ENCODE measurements at regions not wholly inside any gene's neighbourhood (a gene's known extent, or its start where the extent isn't known, plus 50 kb on each side); places are given as distances from the start of the nearest gene placed in this dataset.

- Histone ChIP-seq H3K9me3 (no peaks in the 10 kb centered on the region), H3K4me3 (ENCODE audit: control insufficient read depth in 1 of 2, extremely low read depth in 1 of 2, low read length in 1 of 2) (no peak overlapping the region), H3K27me3 (replicated peaks in 1 of 2; ENCODE audit: control insufficient read depth in 2 of 2, extremely low read depth in 1 of 2, insufficient read depth in 2 of 2, low read length in 1 of 2) (peaks cover 0 to 46% of the 10 kb centered on the region in 2 experiments), H3K36me3 (ENCODE audit: control insufficient read depth in 2 of 2, extremely low read depth in 1 of 2, insufficient read depth in 1 of 2, low read length in 1 of 2) (no peaks in the 10 kb centered on the region), H3K27ac (ENCODE audit: low read length) (no peak overlapping the region), H3K4me1 (ENCODE audit: control insufficient read depth in 1 of 2, extremely low read depth in 1 of 2, insufficient read depth in 2 of 2, low read length in 2 of 2) (peaks cover 0 to 12% of the 10 kb centered on the region in 2 experiments)
- Mint-ChIP-seq H3K27me3 (peaks cover 29 to 43% of the 10 kb centered on the region in 2 donors), H3K4me3 (no peak overlapping the region), H3K9me3 (no peaks in the 10 kb centered on the region), H3K36me3 (no peaks in the 10 kb centered on the region), H3K4me1 (peaks cover 11 to 18% (median 14%) of the 10 kb centered on the region in 3 donors), H3K27ac (no peak overlapping the region)
- WGBS (ENCODE audit: insufficient coverage): no CpG with 5 or more reads among the region's 1 CpG
- POLR2A ChIA-PET: no interaction called here
- no peak for DNase-seq
- no peak for ATAC-seq (replicated peaks in 1 of 4)
- CTCF ChIA-PET: no interaction called here
Measured at GRCh38 chr11:64492561-64492960, 63.2 kb upstream of the SLC22A11 start.

DNA sequence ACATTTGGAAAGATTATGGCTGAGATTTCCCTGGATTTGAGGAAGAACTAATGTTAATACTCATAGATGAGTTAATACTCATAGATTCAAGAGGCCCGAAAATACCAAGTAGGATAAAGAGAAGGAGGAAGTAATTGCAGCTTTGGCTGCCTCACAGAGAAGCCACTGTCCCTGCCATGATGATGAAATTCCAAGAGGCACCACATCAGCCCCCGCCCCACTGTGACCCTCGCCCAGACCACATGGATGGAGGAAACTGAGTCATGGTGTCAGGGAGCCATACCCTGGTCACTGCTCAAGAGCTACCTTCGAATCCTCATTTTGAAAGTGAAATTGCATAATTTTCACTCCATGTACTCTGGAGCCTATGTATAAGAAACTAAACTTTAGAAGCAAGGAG, 57.6 kb upstream of the SLC22A11 start:
- DNase-seq: no peak
- H3K27me3 ChIP-seq (replicated peaks in 1 of 2; ENCODE audit: control insufficient read depth in 2 of 2, extremely low read depth in 1 of 2, insufficient read depth in 2 of 2, low read length in 1 of 2): peaks cover 0 to 40% of the 10 kb centered on the region in 2 experiments
- ChIA-PET POLR2A (no interaction called here), CTCF (no interaction called here)
- ATAC-seq (replicated peaks in 1 of 4): no peak
- H3K4me1 ChIP-seq (ENCODE audit: control insufficient read depth in 1 of 2, extremely low read depth in 1 of 2, insufficient read depth in 2 of 2, low read length in 2 of 2): no peaks in the 10 kb centered on the region
- no peaks in the 10 kb centered on the region for H3K36me3 Mint-ChIP-seq
- no peak overlapping the region for H3K27ac Mint-ChIP-seq
- H3K9me3 ChIP-seq: no peaks in the 10 kb centered on the region
- peaks cover 22 to 26% of the 10 kb centered on the region in 2 donors for H3K27me3 Mint-ChIP-seq
- H3K9me3 Mint-ChIP-seq: no peaks in the 10 kb centered on the region
- H3K36me3 ChIP-seq (ENCODE audit: control insufficient read depth in 2 of 2, extremely low read depth in 1 of 2, insufficient read depth in 1 of 2, low read length in 1 of 2): no peaks in the 10 kb centered on the region
- WGBS (ENCODE audit: insufficient coverage): no CpG with 5 or more reads among the region's 4 CpGs
- H3K4me1 Mint-ChIP-seq: no peaks in the 10 kb centered on the region
- H3K4me3 Mint-ChIP-seq: no peak overlapping the region
- no peak overlapping the region for H3K4me3 ChIP-seq (ENCODE audit: control insufficient read depth in 1 of 2, extremely low read depth in 1 of 2, low read length in 1 of 2)
- no peak overlapping the region for H3K27ac ChIP-seq (ENCODE audit: low read length)

- Mint-ChIP-seq H3K4me1 (no peaks in the 10 kb centered on the region), H3K9me3 (peaks cover 1 to 2% (median 1%) of the 10 kb centered on the region in 3 donors), H3K27ac (no peak overlapping the region), H3K4me3 (no peak overlapping the region), H3K36me3 (no peaks in the 10 kb centered on the region), H3K27me3 (peaks cover 19 to 21% of the 10 kb centered on the region in 2 donors)
- ATAC-seq (replicated peaks in 1 of 4): no peak
- POLR2A ChIA-PET: no interaction called here
- no peak for DNase-seq
- no peaks in the 10 kb centered on the region for H3K9me3 ChIP-seq
- no peaks in the 10 kb centered on the region for H3K4me1 ChIP-seq (ENCODE audit: control insufficient read depth in 1 of 2, extremely low read depth in 1 of 2, insufficient read depth in 2 of 2, low read length in 2 of 2)
- 18% methylated on average over 8 of the region's 16 CpGs for whole genome bisulfite sequencing (ENCODE audit: insufficient coverage)
- H3K4me3 ChIP-seq (ENCODE audit: control insufficient read depth in 1 of 2, extremely low read depth in 1 of 2, low read length in 1 of 2): no peak overlapping the region
- CTCF ChIA-PET: no interaction called here
- H3K36me3 ChIP-seq (ENCODE audit: control insufficient read depth in 2 of 2, extremely low read depth in 1 of 2, insufficient read depth in 1 of 2, low read length in 1 of 2): no peaks in the 10 kb centered on the region
- H3K27ac ChIP-seq (ENCODE audit: low read length): no peak overlapping the region
- peaks cover 0 to 49% of the 10 kb centered on the region in 2 experiments for H3K27me3 ChIP-seq (replicated peaks in 1 of 2; ENCODE audit: control insufficient read depth in 2 of 2, extremely low read depth in 1 of 2, insufficient read depth in 2 of 2, low read length in 1 of 2)
Measured at GRCh38 chr11:64499261-64500004, 56.3 kb upstream of the SLC22A11 start.

DNA sequence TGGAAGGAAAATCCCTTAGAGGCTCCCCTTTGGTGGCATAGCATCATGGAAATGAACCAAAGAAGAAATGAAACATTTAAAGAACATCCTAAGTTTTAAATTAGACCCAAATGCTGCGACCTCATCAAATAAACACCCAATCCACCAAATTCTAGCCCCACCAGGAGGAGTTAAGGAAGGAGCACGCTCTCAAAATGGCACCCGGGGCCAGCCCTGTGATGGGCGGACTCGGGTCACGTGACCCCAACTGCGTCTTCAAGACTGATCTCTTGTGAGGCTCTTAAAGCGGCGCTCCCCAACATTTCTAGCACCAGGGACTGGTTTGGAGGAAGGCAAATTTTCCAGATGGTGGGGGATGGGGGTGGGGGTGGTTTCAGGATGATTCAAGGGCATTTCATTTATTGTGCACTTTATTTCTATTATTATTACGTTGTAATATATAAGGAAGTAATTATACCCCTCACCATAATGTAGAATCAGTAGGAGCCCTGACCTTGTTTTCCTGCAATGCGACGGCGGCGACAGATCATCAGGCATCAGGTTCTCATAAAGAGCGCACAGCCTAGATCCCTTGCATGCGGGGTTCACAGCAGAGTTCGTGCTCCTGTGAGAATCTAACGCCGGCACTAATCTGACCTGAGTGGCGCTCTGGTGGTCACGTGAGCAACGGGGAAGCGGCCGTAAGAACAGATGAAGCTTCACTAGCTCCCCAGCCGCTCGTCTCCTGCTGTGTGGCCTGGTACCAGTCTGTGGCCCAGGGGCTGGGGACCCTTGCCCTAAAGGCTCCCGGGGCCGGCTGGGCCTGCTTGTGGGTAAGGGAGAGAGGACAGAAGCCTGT, 55.3 kb upstream of the SLC22A11 start:
- Mint-ChIP-seq H3K9me3 (peaks cover 4 to 5% (median 5%) of the 10 kb centered on the region in 3 donors), H3K4me1 (no peaks in the 10 kb centered on the region), H3K27ac (no peak overlapping the region), H3K36me3 (no peaks in the 10 kb centered on the region), H3K4me3 (no peak overlapping the region), H3K27me3 (peaks cover 16 to 18% of the 10 kb centered on the region in 2 donors)
- H3K36me3 ChIP-seq (ENCODE audit: control insufficient read depth in 2 of 2, extremely low read depth in 1 of 2, insufficient read depth in 1 of 2, low read length in 1 of 2): no peaks in the 10 kb centered on the region
- ChIA-PET POLR2A (no interaction called here), CTCF (no interaction called here)
- H3K9me3 ChIP-seq: no peaks in the 10 kb centered on the region
- DNase-seq: no peak
- H3K27ac ChIP-seq (ENCODE audit: low read length): no peak overlapping the region
- H3K4me1 ChIP-seq (ENCODE audit: control insufficient read depth in 1 of 2, extremely low read depth in 1 of 2, insufficient read depth in 2 of 2, low read length in 2 of 2): no peaks in the 10 kb centered on the region
- no peak overlapping the region for H3K4me3 ChIP-seq (ENCODE audit: control insufficient read depth in 1 of 2, extremely low read depth in 1 of 2, low read length in 1 of 2)
- 75% methylated on average over 11 of the region's 28 CpGs for WGBS (ENCODE audit: insufficient coverage)
- H3K27me3 ChIP-seq (replicated peaks in 1 of 2; ENCODE audit: control insufficient read depth in 2 of 2, extremely low read depth in 1 of 2, insufficient read depth in 2 of 2, low read length in 1 of 2): peaks cover 0 to 51% of the 10 kb centered on the region in 2 experiments
- ATAC-seq (replicated peaks in 1 of 4): no peak

GRCh38 chr11:64501500-64502427, 54.0 kb upstream of the SLC22A11 start:
- no peaks in the 10 kb centered on the region for H3K9me3 ChIP-seq
- ATAC-seq (replicated peaks in 1 of 4): no peak
- POLR2A ChIA-PET: no interaction called here
- DNase-seq: no peak
- CTCF ChIA-PET: no interaction called here
- Mint-ChIP-seq H3K4me1 (no peaks in the 10 kb centered on the region), H3K27ac (no peak overlapping the region), H3K36me3 (no peaks in the 10 kb centered on the region), H3K27me3 (peaks cover 18 to 19% of the 10 kb centered on the region in 2 donors), H3K4me3 (no peak overlapping the region), H3K9me3 (peaks cover 4 to 5% (median 5%) of the 10 kb centered on the region in 3 donors)
- peaks cover 0 to 56% of the 10 kb centered on the region in 2 experiments for H3K27me3 ChIP-seq (replicated peaks in 1 of 2; ENCODE audit: control insufficient read depth in 2 of 2, extremely low read depth in 1 of 2, insufficient read depth in 2 of 2, low read length in 1 of 2)
- WGBS (ENCODE audit: insufficient coverage): 79% methylated on average over 9 of the region's 14 CpGs
- H3K36me3 ChIP-seq (ENCODE audit: control insufficient read depth in 2 of 2, extremely low read depth in 1 of 2, insufficient read depth in 1 of 2, low read length in 1 of 2): no peaks in the 10 kb centered on the region
- no peak overlapping the region for H3K27ac ChIP-seq (ENCODE audit: low read length)
- no peak overlapping the region for H3K4me3 ChIP-seq (ENCODE audit: control insufficient read depth in 1 of 2, extremely low read depth in 1 of 2, low read length in 1 of 2)
- H3K4me1 ChIP-seq (ENCODE audit: control insufficient read depth in 1 of 2, extremely low read depth in 1 of 2, insufficient read depth in 2 of 2, low read length in 2 of 2): no peaks in the 10 kb centered on the region

GRCh38 chr11:64502634-64503033, 53.1 kb upstream of the SLC22A11 start:
- ChIA-PET CTCF (no interaction called here), POLR2A (no interaction called here)
- Mint-ChIP-seq H3K4me1 (no peaks in the 10 kb centered on the region), H3K36me3 (no peaks in the 10 kb centered on the region), H3K9me3 (peaks cover 4 to 5% (median 5%) of the 10 kb centered on the region in 3 donors), H3K4me3 (no peak overlapping the region), H3K27me3 (peaks cover 18 to 19% of the 10 kb centered on the region in 2 donors), H3K27ac (no peak overlapping the region)
- Histone ChIP-seq H3K4me3 (ENCODE audit: control insufficient read depth in 1 of 2, extremely low read depth in 1 of 2, low read length in 1 of 2) (no peak overlapping the region), H3K27me3 (replicated peaks in 1 of 2; ENCODE audit: control insufficient read depth in 2 of 2, extremely low read depth in 1 of 2, insufficient read depth in 2 of 2, low read length in 1 of 2) (peaks cover 0 to 52% of the 10 kb centered on the region in 2 experiments), H3K9me3 (no peaks in the 10 kb centered on the region), H3K36me3 (ENCODE audit: control insufficient read depth in 2 of 2, extremely low read depth in 1 of 2, insufficient read depth in 1 of 2, low read length in 1 of 2) (no peaks in the 10 kb centered on the region), H3K27ac (ENCODE audit: low read length) (no peak overlapping the region), H3K4me1 (ENCODE audit: control insufficient read depth in 1 of 2, extremely low read depth in 1 of 2, insufficient read depth in 2 of 2, low read length in 2 of 2) (no peaks in the 10 kb centered on the region)
- ATAC-seq (replicated peaks in 1 of 4) (no peak), DNase-seq (no peak)
- 90% methylated on average over 18 of the region's 19 CpGs for WGBS (ENCODE audit: insufficient coverage)
